ENCODE measurements at regions not wholly inside any gene's neighbourhood (a gene's known extent, or its start where the extent isn't known, plus 50 kb on each side); places are given as distances from the start of the nearest gene placed in this dataset.

DNA sequence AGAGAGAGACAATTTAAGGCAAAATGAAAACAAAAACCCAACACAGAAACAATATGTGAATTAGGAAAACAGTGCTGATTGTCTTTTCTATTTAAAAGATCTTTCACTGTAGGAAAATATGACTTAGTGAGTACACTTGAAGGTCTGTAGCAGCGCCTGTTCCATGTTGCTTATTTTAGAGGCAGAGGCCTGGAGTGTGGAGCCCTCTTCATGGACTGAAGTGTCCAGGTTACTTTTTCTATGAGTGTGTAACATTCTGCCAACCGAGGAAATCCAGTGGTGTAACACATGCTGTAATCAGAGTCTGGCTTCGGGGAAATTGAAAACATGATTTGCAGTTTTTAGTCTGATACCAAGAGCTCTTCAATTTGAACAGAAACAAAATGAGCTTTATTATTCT, 64.0 kb upstream of the GPRIN3 start:
- no peaks in the 10 kb centered on the region for H3K36me3 Mint-ChIP-seq (ENCODE audit: low read depth, unreplicated experiment)
- DNase-seq (ENCODE audit: low spot score) = no peak

DNA sequence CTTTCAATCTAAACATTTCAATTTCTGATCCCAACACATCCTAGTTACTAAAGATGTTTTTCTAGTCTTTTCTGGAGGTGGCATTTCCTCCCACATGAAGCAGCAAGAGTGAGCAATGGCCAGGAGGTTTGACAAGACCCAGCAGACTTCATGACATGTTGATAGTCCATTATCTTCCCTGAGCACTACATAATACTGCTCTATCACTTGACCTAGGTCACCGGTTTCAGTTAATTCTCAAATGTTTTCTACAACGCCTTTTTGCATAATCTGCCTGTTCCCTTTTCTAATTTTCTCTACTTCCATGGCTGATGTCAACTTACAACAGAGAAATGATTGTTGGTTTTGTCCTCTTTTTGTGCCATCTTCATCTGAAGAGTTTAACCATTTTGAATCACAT, 62.0 kb upstream of the GPRIN3 start:
- Mint-ChIP-seq H3K36me3 (ENCODE audit: low read depth, unreplicated experiment) (no peaks in the 10 kb centered on the region), H3K4me3 (ENCODE audit: unreplicated experiment) (no peak overlapping the region), H3K4me1 (ENCODE audit: unreplicated experiment) (no peaks in the 10 kb centered on the region), H3K27ac (ENCODE audit: unreplicated experiment) (no peak overlapping the region), H3K27me3 (ENCODE audit: unreplicated experiment) (no peaks in the 10 kb centered on the region), H3K9me3 (ENCODE audit: unreplicated experiment) (no peaks in the 10 kb centered on the region)
- TF ChIP-seq, protein P1, sequence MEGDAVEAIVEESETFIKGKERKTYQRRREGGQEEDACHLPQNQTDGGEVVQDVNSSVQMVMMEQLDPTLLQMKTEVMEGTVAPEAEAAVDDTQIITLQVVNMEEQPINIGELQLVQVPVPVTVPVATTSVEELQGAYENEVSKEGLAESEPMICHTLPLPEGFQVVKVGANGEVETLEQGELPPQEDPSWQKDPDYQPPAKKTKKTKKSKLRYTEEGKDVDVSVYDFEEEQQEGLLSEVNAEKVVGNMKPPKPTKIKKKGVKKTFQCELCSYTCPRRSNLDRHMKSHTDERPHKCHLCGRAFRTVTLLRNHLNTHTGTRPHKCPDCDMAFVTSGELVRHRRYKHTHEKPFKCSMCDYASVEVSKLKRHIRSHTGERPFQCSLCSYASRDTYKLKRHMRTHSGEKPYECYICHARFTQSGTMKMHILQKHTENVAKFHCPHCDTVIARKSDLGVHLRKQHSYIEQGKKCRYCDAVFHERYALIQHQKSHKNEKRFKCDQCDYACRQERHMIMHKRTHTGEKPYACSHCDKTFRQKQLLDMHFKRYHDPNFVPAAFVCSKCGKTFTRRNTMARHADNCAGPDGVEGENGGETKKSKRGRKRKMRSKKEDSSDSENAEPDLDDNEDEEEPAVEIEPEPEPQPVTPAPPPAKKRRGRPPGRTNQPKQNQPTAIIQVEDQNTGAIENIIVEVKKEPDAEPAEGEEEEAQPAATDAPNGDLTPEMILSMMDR (IDR thresholded peaks at IDR 0.05; ENCODE audit: unreplicated experiment) = no peak
- no peak for DNase-seq (ENCODE audit: low spot score)

More for the DNA sequence above, 64.0 kb upstream of the GPRIN3 start:
- Mint-ChIP-seq H3K27ac (ENCODE audit: unreplicated experiment) (no peak overlapping the region), H3K27me3 (ENCODE audit: unreplicated experiment) (no peaks in the 10 kb centered on the region), H3K4me1 (ENCODE audit: unreplicated experiment) (no peaks in the 10 kb centered on the region), H3K9me3 (ENCODE audit: unreplicated experiment) (no peaks in the 10 kb centered on the region), H3K4me3 (ENCODE audit: unreplicated experiment) (no peak overlapping the region)
- TF ChIP-seq, protein P1 (IDR thresholded peaks at IDR 0.05; ENCODE audit: unreplicated experiment) = no peak

DNA sequence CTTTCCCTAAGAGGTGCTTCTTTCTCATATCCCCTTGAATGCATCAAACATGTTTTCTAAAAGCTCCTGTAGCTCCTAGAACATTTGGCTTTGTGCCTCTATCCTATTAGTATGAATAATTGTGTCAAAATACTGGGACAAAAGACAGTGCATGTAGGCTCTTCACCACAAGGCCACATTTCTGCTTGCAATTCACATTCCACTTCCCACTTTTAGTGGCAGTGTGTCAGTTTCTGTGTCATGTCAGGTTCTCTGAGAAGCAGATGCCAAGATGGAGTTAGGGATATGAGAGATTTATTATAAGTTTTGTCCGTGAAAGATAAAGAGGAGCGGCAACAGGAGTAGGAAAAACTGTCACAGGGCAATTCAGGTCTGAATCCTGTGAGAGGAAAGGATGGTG, 61.3 kb upstream of the GPRIN3 start:
- TF ChIP-seq, protein P1 (IDR thresholded peaks at IDR 0.05; ENCODE audit: unreplicated experiment) = no peak
- no peaks in the 10 kb centered on the region for H3K27me3 Mint-ChIP-seq (ENCODE audit: unreplicated experiment)
- H3K27ac Mint-ChIP-seq (ENCODE audit: unreplicated experiment) = no peak overlapping the region
- no peak for DNase-seq (ENCODE audit: low spot score)
- no peaks in the 10 kb centered on the region for H3K36me3 Mint-ChIP-seq (ENCODE audit: low read depth, unreplicated experiment)
- no peak overlapping the region for H3K4me3 Mint-ChIP-seq (ENCODE audit: unreplicated experiment)
- no peaks in the 10 kb centered on the region for H3K9me3 Mint-ChIP-seq (ENCODE audit: unreplicated experiment)
- no peaks in the 10 kb centered on the region for H3K4me1 Mint-ChIP-seq (ENCODE audit: unreplicated experiment)

DNA sequence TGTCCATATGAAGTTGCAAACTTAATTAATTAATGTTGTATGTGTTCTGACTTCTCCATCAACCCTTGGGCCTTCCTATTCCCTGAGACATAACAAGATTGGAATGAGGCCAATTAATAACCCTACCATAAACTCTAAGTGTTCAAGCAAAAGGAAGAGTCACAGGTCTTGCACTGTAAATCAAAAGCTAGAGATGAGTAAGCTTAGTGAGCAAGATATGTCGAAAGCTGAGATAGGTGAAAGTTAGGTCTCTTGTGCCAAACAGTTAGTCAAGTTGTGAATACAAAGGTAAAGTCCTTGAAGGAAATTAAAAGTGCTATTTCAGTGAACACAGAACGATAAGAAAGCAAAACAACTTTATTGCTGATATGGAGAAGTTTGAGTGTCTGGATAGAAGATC, 58.2 kb upstream of the GPRIN3 start:
- Mint-ChIP-seq H3K36me3 (ENCODE audit: low read depth, unreplicated experiment) (no peaks in the 10 kb centered on the region), H3K9me3 (ENCODE audit: unreplicated experiment) (no peaks in the 10 kb centered on the region), H3K27me3 (ENCODE audit: unreplicated experiment) (no peaks in the 10 kb centered on the region), H3K4me1 (ENCODE audit: unreplicated experiment) (peaks cover 5% of the 10 kb centered on the region), H3K4me3 (ENCODE audit: unreplicated experiment) (no peak overlapping the region), H3K27ac (ENCODE audit: unreplicated experiment) (no peak overlapping the region)
- no peak for DNase-seq (ENCODE audit: low spot score)
- TF ChIP-seq, protein P1 (IDR thresholded peaks at IDR 0.05; ENCODE audit: unreplicated experiment) = no peak

DNA sequence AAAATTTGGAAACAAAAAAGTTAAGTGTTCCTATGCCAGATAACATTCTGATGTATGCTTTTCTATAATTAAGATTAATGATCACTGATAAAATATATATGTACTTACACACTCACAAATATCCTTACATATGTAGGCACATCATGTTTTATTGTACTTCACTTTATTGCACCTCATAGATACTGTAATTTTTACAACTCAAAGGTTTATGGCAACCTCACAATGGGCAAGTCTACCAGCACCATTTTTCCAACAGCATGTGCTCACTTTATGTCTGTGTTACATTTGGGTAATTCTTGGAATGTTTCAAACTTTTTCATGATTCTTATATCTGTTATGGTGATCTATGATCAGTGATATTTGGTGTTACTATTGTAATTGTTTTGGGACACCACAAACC, 57.8 kb upstream of the GPRIN3 start:
- H3K9me3 Mint-ChIP-seq (ENCODE audit: unreplicated experiment) = no peaks in the 10 kb centered on the region
- H3K4me1 Mint-ChIP-seq (ENCODE audit: unreplicated experiment) = peaks cover 7% of the 10 kb centered on the region
- TF ChIP-seq, protein P1 (IDR thresholded peaks at IDR 0.05; ENCODE audit: unreplicated experiment) = no peak
- H3K4me3 Mint-ChIP-seq (ENCODE audit: unreplicated experiment) = no peak overlapping the region
- no peak for DNase-seq (ENCODE audit: low spot score)
- no peaks in the 10 kb centered on the region for H3K36me3 Mint-ChIP-seq (ENCODE audit: low read depth, unreplicated experiment)
- no peaks in the 10 kb centered on the region for H3K27me3 Mint-ChIP-seq (ENCODE audit: unreplicated experiment)
- no peak overlapping the region for H3K27ac Mint-ChIP-seq (ENCODE audit: unreplicated experiment)
